Tibial nerve (tissue), 4 donors: ENCODE measurements at regions not wholly inside any gene's neighbourhood (a gene's known extent, or its start where the extent isn't known, plus 50 kb on each side); places are given as distances from the start of the nearest gene placed in this dataset.

Experiments used
- CTCF ChIP-seq, 5 experiments: fragments of 200-600 bp in 3 of 5; fragments of 450-650 bp in 2 of 5; sonication (generic) in 3 of 5; IDR thresholded peaks; one replicate each; pipeline ENCODE4 v1.5.1; 2016 to 2019; ENCODE audit warnings: antibody characterized with exemption in 5 of 5, mild to moderate bottlenecking in 3 of 5, moderate library complexity in 2 of 5
- EP300 ChIP-seq, 2 donors: sonication (generic); formaldehyde crosslinking; IDR thresholded peaks; one replicate each; pipeline ENCODE4 v1.6.1; 2017; ENCODE audit warnings: antibody characterized with exemption in 2 of 2, mild to moderate bottlenecking in 1 of 2
- POLR2A ChIP-seq, 2 donors: fragments of 450-650 bp; IDR thresholded peaks; one replicate each; pipeline ENCODE4 v1.6.1; 2017; ENCODE audit warnings: antibody characterized with exemption in 2 of 2, mild to moderate bottlenecking in 2 of 2, moderate library complexity in 2 of 2

- TF ChIP-seq CTCF (IDR thresholded peaks at IDR 0.05): no peak
- TF ChIP-seq POLR2A (IDR thresholded peaks at IDR 0.05): no peak
- no peak for TF ChIP-seq EP300 (IDR thresholded peaks at IDR 0.05)
These were observed 79.7 kb upstream of the CRBN start for GRCh38 chr3:3259181-3259580.
